GM18907 (cell line): ENCODE measurements at regions not wholly inside any gene's neighbourhood (a gene's known extent, or its start where the extent isn't known, plus 50 kb on each side); places are given as distances from the start of the nearest gene placed in this dataset.
"Not testable (repeated sequence)": the region's sequence is repeated elsewhere in the genome, so short reads cannot be mapped to it uniquely, and the experiment has no call there.

ENCODE experiments used
- ATAC-seq: cut with Tn5 transposase; IDR thresholded peaks from one replicate; pipeline ENCODE4 v1.9.1; 2021; ENCODE audit warnings: mild to moderate bottlenecking, moderate library complexity; ENCODE audit not compliant: unreplicated experiment

DNA sequence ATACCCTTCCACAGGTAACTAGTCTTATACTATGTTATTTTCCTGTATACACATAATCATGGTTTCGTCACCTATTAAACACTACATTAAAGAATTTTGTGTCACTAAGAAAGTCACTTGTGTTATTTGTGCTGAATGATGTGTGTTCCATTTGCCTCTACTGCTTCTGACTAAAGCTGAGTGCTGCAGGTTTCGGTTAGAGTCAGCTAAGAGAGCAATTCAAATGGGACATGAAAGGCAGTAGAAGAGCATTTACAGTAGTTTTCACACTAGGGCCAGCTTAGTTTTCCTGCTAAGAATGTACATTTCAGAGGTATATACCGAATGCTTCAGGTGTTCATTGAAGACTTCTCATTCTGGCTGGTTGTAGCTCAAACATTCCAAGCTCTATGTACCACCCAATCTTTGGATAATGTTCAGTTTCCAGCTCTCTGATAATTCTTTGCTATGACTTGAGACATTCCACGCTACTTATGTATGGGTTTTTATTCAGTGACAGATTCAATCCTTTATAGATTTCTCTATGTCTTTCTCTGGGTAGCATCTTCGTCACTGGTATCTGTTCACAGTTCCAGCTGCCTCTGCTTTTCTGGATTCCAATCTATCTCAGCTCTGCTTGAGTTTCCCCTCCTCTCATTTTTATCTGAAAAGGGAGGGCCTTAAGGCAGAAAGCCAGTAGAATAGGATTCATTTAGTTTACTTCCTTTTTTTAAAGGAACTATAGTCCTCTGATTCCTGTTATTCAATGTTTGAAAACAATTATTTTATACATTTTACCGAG, 164.4 kb downstream of the CXXC4 start:
- no peak for ATAC-seq

GRCh38 chr4:104326991-104327694, 167.6 kb downstream of the CXXC4 start:
- ATAC-seq, result not testable (repeated sequence)

GRCh38 chr4:104302731-104303130, 192.0 kb downstream of the CXXC4 start:
- ATAC-seq, result no peak

DNA sequence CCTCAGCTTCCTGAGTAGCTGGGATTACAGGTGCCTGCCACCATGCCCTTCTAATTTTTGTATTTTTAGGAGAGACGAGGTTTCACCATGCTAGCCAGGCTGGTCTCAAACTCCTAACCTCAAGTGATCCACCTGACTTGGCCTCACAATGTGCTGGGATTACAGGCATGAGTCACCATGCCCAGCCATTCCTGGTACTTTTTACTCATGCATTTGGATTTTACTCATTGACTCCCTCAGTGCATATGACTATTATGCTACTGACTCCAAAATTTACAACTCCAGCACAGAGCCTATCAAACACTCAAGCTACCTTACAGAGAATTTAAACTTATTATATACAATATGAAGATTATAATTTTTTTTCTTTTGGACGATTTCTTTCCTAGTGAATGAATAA, 199.9 kb downstream of the CXXC4 start:
- ATAC-seq, result no peak

DNA sequence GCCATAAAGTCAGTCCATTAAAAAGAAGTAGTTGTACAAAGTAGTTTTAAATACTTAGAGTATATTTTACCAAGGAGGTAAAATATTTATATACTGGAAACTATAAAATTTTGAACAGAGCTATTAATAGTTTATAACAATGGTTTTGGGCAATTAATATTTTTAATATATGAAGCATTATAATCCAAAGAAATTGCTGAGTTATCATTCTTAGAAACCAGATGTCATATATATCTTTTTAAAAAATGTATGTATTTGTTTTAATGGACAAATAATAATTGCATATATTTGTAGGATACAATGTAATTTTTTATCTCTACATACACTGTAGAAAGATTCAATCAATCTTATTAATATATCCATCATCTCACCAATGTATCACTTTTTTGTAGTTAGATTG, 207.8 kb downstream of the CXXC4 start:
- no peak for ATAC-seq

GRCh38 chr4:104283303-104283702, 211.4 kb downstream of the CXXC4 start:
- ATAC-seq, result no peak

- ATAC-seq, result no peak
These were observed 214.9 kb downstream of the CXXC4 start for GRCh38 chr4:104279744-104280143.

- ATAC-seq, result no peak
These were observed 221.7 kb downstream of the CXXC4 start for GRCh38 chr4:104272966-104273365.

DNA sequence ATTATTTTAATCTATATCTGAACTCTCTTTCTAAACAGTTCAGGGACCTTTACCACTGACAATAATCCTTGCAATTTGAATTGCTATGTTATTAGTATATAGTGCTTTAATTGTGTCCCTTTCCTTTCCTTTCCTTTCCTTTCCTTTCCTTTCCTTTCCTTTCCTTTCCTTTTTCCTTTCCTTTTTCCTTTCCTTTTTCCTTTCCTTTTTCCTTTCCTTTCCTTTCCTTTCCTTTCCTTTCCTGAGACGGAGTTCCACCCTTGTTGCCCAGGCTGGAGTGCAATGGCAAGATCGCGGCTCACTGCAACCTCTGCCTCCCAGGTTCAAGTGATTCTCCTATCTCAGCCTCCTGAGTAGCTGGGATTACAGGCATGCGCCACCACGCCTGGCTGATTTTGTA, 225.1 kb downstream of the CXXC4 start:
- not testable (repeated sequence) for ATAC-seq

DNA sequence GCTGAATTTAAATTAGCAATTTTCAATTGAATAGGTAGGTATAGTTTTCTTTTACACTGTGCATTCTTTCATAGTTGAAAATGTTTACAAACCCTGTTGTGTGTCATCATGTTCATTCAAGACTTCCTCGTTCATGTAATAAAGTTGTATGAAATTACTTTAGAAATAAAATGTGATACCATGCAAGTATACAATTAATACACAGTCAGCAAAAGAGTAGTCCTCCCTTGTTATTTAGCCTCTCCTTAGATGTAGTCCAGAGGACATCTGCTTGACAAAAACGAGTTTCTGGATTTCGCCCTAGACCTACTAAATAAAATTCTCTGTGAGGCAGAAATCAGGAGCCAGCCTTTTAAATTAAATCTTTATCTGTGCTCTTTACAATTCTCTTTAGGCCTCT, 231.6 kb downstream of the CXXC4 start:
- no peak for ATAC-seq

GRCh38 chr4:104262678-104263077, 232.0 kb downstream of the CXXC4 start:
- ATAC-seq, result no peak

DNA sequence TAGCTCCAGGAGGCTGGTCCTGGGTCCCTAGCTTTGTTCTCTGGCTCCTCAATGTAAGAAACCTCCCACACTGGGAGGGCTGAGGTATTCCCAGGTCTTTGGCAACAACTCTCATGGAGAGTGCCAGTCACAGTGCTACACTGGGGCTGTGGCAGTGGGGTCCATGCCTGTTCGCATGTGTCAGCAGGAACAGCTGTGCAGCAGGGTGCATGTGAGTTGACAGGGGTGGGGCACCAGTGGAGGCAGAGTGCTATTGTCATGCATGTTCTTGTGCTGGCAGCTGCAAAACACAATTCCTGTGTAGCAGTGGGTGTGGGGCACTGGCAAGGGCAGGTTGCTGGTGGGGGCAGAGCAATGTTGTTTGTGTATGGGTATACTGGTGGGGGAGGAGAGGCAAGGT, 246.0 kb downstream of the CXXC4 start:
- no peak for ATAC-seq

DNA sequence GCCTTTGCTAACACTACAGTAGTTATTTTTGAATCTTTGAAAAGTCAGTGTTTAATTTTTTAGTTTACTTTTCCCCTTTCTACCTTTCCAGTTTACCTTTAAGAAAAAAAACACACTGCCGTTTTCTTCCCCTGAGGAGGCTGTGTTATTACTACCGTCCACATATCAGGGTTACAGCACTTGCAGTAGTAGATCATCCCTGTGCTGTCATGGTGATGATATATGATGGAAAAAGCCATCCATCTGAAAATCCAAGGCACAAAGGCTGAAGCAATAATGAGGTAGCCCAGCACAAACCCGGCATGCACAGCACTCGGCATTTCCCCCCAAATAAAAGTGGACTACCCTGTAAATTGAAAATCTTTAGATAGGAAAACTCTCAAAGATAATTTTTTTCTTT, 258.7 kb downstream of the CXXC4 start:
- no peak for ATAC-seq

- no peak for ATAC-seq
These were observed 277.2 kb downstream of the CXXC4 start for GRCh38 chr4:104217526-104217925.

DNA sequence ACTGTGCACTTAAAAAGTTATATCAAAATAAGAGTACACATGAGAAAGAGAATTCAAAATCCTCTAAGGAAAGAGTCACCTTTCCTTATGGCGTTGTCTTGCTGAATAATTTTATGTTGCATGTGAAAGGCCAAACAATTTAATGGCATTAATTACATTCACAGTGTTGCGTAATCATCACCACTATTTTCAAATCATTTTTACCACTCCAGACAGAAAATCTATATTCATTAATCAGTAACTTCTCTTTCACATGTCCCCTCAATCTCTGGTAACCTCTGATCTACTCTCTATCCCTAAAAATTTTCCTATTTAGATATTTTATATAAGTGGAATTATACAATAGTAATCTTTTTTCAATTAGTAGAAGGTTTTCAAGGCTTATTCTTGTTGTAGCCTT, 283.0 kb downstream of the CXXC4 start:
- no peak for ATAC-seq

- ATAC-seq, result no peak
These were observed 284.3 kb downstream of the CXXC4 start for GRCh38 chr4:104210420-104210819.

DNA sequence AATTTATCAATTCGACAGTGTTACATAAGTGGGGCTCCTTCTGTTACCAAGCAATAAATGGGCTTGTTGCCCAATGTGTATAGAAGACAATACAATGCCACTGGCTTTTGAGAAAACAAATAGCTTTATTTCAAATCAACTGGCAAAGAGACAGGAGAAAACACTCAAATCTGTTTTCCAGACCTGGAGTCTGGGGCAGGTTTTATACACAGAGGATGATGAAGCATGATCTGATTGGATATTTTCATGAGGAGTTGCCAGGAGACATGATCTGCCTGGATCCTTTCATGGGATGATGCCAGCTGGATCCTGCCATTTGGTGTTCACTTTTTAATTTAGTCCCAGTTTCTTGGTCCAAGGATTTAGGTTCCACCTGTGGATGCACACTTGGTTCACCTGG, 287.9 kb downstream of the CXXC4 start:
- no peak for ATAC-seq

DNA sequence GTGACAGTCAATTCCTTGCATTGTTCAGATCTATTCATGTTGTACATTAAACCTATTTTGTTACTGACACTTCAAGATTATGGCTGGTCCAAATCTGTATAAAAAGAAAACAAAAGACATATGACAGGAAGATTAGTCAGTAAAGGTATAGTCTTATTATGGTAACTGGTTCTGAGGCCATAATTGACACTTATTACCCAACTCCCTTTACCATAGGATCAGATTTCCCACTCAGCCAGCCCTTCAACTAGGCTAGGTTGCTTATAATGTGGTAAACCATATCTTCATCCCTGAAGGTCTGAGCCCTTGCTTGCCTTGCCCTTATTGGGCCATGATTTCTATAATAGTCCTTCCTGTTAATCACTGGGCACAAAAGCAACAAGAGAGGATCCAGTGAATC, 289.6 kb downstream of the CXXC4 start:
- no peak for ATAC-seq

- no peak for ATAC-seq
These were observed 306.4 kb downstream of the CXXC4 start for GRCh38 chr4:104188301-104188700.

DNA sequence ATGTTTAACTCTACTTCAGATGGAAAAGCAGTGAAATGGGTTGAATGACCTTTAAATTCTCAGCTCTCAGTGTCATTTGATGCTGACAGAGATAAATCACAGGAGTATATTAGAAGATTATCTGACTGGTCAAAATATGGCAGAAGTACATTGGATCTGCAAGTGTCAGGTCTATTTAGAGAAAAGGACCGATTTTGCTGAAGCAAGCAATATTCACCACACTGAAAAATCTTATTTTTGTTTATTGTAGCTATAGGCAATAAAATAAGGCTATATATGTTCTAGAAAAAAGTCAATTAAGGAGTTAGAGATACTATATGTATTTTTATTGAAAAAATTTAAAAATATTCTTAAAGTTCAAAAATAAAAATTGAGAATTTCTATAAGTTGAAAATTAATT, 325.3 kb downstream of the CXXC4 start:
- ATAC-seq, result no peak

DNA sequence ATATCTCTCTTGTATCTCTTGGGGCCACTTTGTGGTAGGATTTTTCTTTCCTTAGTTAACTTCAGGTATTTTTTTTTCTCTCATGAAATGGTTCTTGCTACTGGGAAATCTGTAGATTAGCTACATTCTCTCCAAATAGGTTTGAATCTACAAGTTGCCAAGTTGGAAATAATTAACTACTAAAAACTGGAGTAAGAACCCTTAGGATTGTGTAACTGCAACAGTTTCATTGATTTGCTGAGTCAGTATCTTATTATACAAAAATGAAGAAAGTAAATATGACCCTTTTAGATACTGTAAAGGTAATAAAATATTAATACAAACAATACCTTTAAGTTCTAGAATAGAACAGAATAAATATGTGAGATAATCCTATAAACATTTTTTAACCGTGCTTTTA, 327.9 kb downstream of the CXXC4 start:
- no peak for ATAC-seq

DNA sequence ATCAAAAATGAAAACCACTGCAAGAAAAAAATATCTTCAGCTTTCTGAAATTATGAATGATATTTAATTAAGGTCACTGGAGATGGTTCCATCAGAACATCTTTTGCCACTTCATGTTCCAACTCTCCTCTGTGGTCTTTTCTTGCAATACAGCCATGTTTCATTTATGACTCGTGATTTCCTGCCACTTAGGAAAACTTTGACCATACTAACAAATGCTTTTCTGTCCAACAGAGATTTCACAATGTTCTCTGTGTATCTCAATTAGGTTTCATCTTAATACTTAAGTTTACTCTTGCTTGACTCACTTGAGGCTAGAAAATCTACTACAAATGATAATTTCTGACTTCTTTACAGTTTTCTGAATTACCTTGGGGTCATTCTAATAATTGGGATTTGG, 330.9 kb downstream of the CXXC4 start:
- no peak for ATAC-seq

DNA sequence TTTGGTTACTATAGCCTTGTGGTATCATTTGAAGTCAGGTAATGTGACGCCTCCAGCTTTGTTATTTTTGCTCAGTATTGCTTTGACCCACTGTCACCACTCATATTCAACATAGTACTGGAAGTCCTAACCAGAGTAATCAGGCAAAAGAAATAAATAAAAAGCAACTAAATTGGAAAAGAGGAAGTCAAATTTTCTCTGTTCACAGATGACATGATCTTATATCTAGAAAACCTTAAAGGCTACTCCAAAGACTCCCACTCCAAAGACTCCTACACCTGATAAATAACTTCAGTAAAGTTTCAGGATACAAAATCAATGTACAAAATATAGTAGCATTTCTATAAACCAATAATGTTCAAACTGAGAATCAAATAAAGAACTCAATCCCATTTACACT, 348.6 kb downstream of the CXXC4 start:
- ATAC-seq, result no peak
